IMR-90 (cell line): ENCODE measurements at regions not wholly inside any gene's neighbourhood (a gene's known extent, or its start where the extent isn't known, plus 50 kb on each side); places are given as distances from the start of the nearest gene placed in this dataset.

ENCODE experiments used
- ATAC-seq: fragments of 200-7000 bp; cut with Tn5 transposase; 2 replicates; pipeline ENCODE4 v1.9.1; 2020; ENCODE audit warnings: low read depth, mild to moderate bottlenecking, moderate library complexity
- BruUV-seq: library from RNA; stranded (reverse); fragments of 400-500 nt; replicated peaks from 2 replicates; lab custom pipeline; 2021; lab: Mats Ljungman, UMichigan
- CTCF ChIA-PET: fragments of 300-600 bp; formaldehyde crosslinking; extraction: SDS; loops from one replicate; lab custom pipeline; 2021; ENCODE audit warnings: antibody characterized with exemption; lab: Yijun Ruan, JAX
- POLR2A ChIA-PET: fragments of 300-600 bp; sonication (Branson Sonifier 250); formaldehyde crosslinking; loops from one replicate; lab custom pipeline; 2022; ENCODE audit warnings: antibody characterized with exemption; ENCODE audit not compliant: unreplicated experiment; lab: Charles Lee
- DNase-seq: peaks from one replicate; pipeline ENCODE4 v3.0.0; 2013
- H2AFZ ChIP-seq: replicated peaks from 2 replicates; pipeline ENCODE3; 2013; ENCODE audit warnings: low read length, mild to moderate bottlenecking; ENCODE audit not compliant: poor library complexity
- H2AK5ac ChIP-seq: 2 replicates; pipeline ENCODE4 v1.6.1; 2013; ENCODE audit warnings: low read depth, low read length, inconsistent platforms
- H2AK9ac ChIP-seq: replicated peaks from 2 replicates; pipeline ENCODE3; 2013; ENCODE audit warnings: mild to moderate bottlenecking, low read depth, low read length, moderate library complexity; ENCODE audit not compliant: poor library complexity
- H2BK120ac ChIP-seq: 2 replicates; pipeline ENCODE4 v1.6.1; 2013; ENCODE audit warnings: low read depth, low read length, inconsistent platforms
- H2BK15ac ChIP-seq: 3 replicates; pipeline ENCODE4 v1.6.1; 2013; ENCODE audit warnings: low read depth, low read length, inconsistent platforms
- H2BK20ac ChIP-seq: 2 replicates; pipeline ENCODE4 v1.6.1; 2013; ENCODE audit warnings: low read depth, mild to moderate bottlenecking, inconsistent platforms, low read length, moderate library complexity
- H2BK5ac ChIP-seq: 2 replicates; pipeline ENCODE4 v1.6.1; 2013; ENCODE audit warnings: mild to moderate bottlenecking, low read depth, low read length, inconsistent platforms; ENCODE audit not compliant: poor library complexity, severe bottlenecking
- H3K14ac ChIP-seq: replicated peaks from 2 replicates; pipeline ENCODE4 v1.6.1; 2013; ENCODE audit warnings: low read depth, low read length, inconsistent platforms
- H3K18ac ChIP-seq: 2 replicates; pipeline ENCODE4 v1.6.1; 2013; ENCODE audit warnings: low read depth, low read length, control low read depth
- H3K23ac ChIP-seq: 2 replicates; pipeline ENCODE4 v1.6.1; 2013; ENCODE audit warnings: low read depth, low read length, inconsistent platforms
- H3K27ac ChIP-seq: 2 replicates; pipeline ENCODE4 v1.5.1; 2013; ENCODE audit warnings: mild to moderate bottlenecking, control low read depth, low read length; ENCODE audit not compliant: insufficient read depth
- H3K27me3 ChIP-seq: 2 replicates; pipeline ENCODE4 v1.6.1; 2013; ENCODE audit warnings: low read length; ENCODE audit not compliant: control insufficient read depth, insufficient read depth
- H3K36me3 ChIP-seq: 2 replicates; pipeline ENCODE4 v1.6.1; 2013; ENCODE audit warnings: low read length, mixed read lengths; ENCODE audit not compliant: control insufficient read depth, insufficient read depth
- H3K4ac ChIP-seq: 2 replicates; pipeline ENCODE4 v1.6.1; 2013; ENCODE audit warnings: low read depth, low read length, inconsistent platforms
- H3K4me1 ChIP-seq: 2 replicates; pipeline ENCODE4 v1.6.1; 2013; ENCODE audit warnings: low read length, mixed read lengths; ENCODE audit not compliant: control insufficient read depth, insufficient read depth
- H3K4me2 ChIP-seq: 2 replicates; pipeline ENCODE4 v1.6.1; 2013; ENCODE audit warnings: low read depth, mild to moderate bottlenecking, control low read depth, low read length, moderate library complexity
- H3K4me3 ChIP-seq: 2 replicates; pipeline ENCODE4 v1.5.1; 2013; ENCODE audit warnings: low read depth, mild to moderate bottlenecking, control low read depth, low read length, moderate library complexity; ENCODE audit not compliant: insufficient read depth
- H3K56ac ChIP-seq: 2 replicates; pipeline ENCODE4 v1.6.1; 2013; ENCODE audit warnings: low read length, inconsistent platforms; ENCODE audit not compliant: insufficient read depth; ENCODE audit errors: extremely low read depth
- H3K79me1 ChIP-seq, 2 experiments: 2 replicates each; pipeline ENCODE4 v1.6.1; 2013; ENCODE audit warnings: low read length in 2 of 2, inconsistent platforms in 1 of 2, low read depth in 1 of 2
- H3K9ac ChIP-seq: 2 replicates; pipeline ENCODE4 v1.6.1; 2013; ENCODE audit warnings: low read depth, low read length, control low read depth
- H3K9me1 ChIP-seq: 2 replicates; pipeline ENCODE4 v1.6.1; 2013; ENCODE audit warnings: low read length, inconsistent platforms; ENCODE audit not compliant: insufficient read depth
- H3K9me3 ChIP-seq: 2 replicates; pipeline ENCODE4 v1.6.1; 2013; ENCODE audit warnings: low read length; ENCODE audit not compliant: control insufficient read depth, insufficient read depth
- H4K20me1 ChIP-seq: 2 replicates; pipeline ENCODE4 v1.6.1; 2013; ENCODE audit warnings: low read length, inconsistent platforms; ENCODE audit not compliant: insufficient read depth
- H4K5ac ChIP-seq: 2 replicates; pipeline ENCODE4 v1.6.1; 2013; ENCODE audit warnings: mild to moderate bottlenecking, low read depth, low read length, control low read depth
- H4K8ac ChIP-seq, 2 experiments: 2 replicates each; pipeline ENCODE4 v1.6.1; 2013; ENCODE audit warnings: low read depth in 2 of 2, low read length in 2 of 2, control low read depth in 1 of 2, inconsistent platforms in 1 of 2
- H4K91ac ChIP-seq: 2 replicates; pipeline ENCODE4 v1.6.1; 2013; ENCODE audit warnings: low read depth, low read length, inconsistent platforms; ENCODE audit not compliant: insufficient read depth
- CEBPB ChIP-seq: IDR thresholded peaks from 2 replicates; pipeline ENCODE4 v1.6.1; 2012; ENCODE audit warnings: low read depth, low read length, improper control_type of control experiment
- NFE2L2 ChIP-seq: fragments of 150-350 bp; IDR thresholded peaks from 2 replicates; pipeline ENCODE4 v1.6.1; 2016; ENCODE audit warnings: low read depth, mild to moderate bottlenecking, low read length
- RCOR1 ChIP-seq: IDR thresholded peaks from 2 replicates; pipeline ENCODE4 v1.6.1; 2012; ENCODE audit warnings: mild to moderate bottlenecking, low read length, improper control_type of control experiment; ENCODE audit not compliant: insufficient replicate concordance
- WGBS, 2 experiments: methylation state at CpG; one replicate each; pipeline versions ENCODE4 v1.1.5 to v1.1.7; 2013; ENCODE audit warnings: missing lambda C conversion rate in 2 of 2; ENCODE audit not compliant: insufficient read length in 1 of 2; ENCODE audit errors: extremely low coverage in 2 of 2; 5-methylcytosine and 5-hydroxymethylcytosine counted together
- dilution Hi-C: fragments of 300-500 bp; cut with HindIII; formaldehyde crosslinking; loops from one replicate; pipeline ENCODE4 v1.14.3; 2018; ENCODE audit warnings: low sequenced_read_pairs; ENCODE audit not compliant: unreplicated experiment
- in situ Hi-C: fragments of 300-500 bp; cut with MboI; formaldehyde crosslinking; loops from 3 replicates; pipeline ENCODE4 v1.14.3; 2019; ENCODE audit warnings: low sequenced_read_pairs, inconsistent platforms, mixed read lengths
- intact Hi-C: fragments of 100-400 bp; cut with micrococcal nuclease; formaldehyde crosslinking; loops from 2 replicates; pipeline ENCODE4 v1.10.0; 2022
- TF ChIP-seq, protein P1 (sequence below): conservative IDR thresholded peaks from 2 replicates; pipeline ENCODE4 v1.5.1; 2012; ENCODE audit warnings: mild to moderate bottlenecking, low read depth, low read length, improper control_type of control experiment

- H3K56ac ChIP-seq = no peak overlapping the region
These were observed 639.5 kb downstream of the PLPP3 start for GRCh38 chr1:55939866-55940265.

More at GRCh38 chr1:55939866-55940265, 639.5 kb downstream of the PLPP3 start:
- CTCF ChIA-PET = no interaction called here
- no TSS peak for BruUV-seq
- intact Hi-C loops = no loop called here
- H3K9ac ChIP-seq = no peak overlapping the region
- H3K4me2 ChIP-seq = no peak overlapping the region
- H2BK5ac ChIP-seq = no peak overlapping the region
- H4K91ac ChIP-seq = no peak overlapping the region
- H3K27me3 ChIP-seq = no peaks in the 10 kb centered on the region; the same call in none of the 2 replicates
- H4K8ac ChIP-seq = no peak overlapping the region
- DNase-seq (no peak), ATAC-seq (no peak)
- H2BK20ac ChIP-seq = no peak overlapping the region
- H3K18ac ChIP-seq = no peak overlapping the region
- no peaks in the 10 kb centered on the region for H3K36me3 ChIP-seq
- H2AK9ac ChIP-seq = no peak overlapping the region
- in situ Hi-C loops = no loop called here
- no peak overlapping the region for H2AK5ac ChIP-seq
- no peak overlapping the region for H2BK15ac ChIP-seq
- POLR2A ChIA-PET = no interaction called here
- no peaks in the 10 kb centered on the region for H3K79me1 ChIP-seq
- H3K9me1 ChIP-seq = peaks cover 3% of the 10 kb centered on the region; the same call in 1 of the 2 replicates
- H2AFZ ChIP-seq = no peak overlapping the region
- dilution Hi-C loops = no loop called here
- H2BK120ac ChIP-seq = no peak overlapping the region
- peaks cover 4% of the 10 kb centered on the region; the same call in 1 of the 2 replicates for H3K9me3 ChIP-seq
- no peak overlapping the region for H3K27ac ChIP-seq
- H4K5ac ChIP-seq = no peak overlapping the region
- no peak overlapping the region for H3K4ac ChIP-seq
- no peaks in the 10 kb centered on the region for H4K20me1 ChIP-seq
- TF ChIP-seq, protein P1, sequence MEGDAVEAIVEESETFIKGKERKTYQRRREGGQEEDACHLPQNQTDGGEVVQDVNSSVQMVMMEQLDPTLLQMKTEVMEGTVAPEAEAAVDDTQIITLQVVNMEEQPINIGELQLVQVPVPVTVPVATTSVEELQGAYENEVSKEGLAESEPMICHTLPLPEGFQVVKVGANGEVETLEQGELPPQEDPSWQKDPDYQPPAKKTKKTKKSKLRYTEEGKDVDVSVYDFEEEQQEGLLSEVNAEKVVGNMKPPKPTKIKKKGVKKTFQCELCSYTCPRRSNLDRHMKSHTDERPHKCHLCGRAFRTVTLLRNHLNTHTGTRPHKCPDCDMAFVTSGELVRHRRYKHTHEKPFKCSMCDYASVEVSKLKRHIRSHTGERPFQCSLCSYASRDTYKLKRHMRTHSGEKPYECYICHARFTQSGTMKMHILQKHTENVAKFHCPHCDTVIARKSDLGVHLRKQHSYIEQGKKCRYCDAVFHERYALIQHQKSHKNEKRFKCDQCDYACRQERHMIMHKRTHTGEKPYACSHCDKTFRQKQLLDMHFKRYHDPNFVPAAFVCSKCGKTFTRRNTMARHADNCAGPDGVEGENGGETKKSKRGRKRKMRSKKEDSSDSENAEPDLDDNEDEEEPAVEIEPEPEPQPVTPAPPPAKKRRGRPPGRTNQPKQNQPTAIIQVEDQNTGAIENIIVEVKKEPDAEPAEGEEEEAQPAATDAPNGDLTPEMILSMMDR = no peak
- TF ChIP-seq RCOR1 (no peak), NFE2L2 (no peak), CEBPB (no peak)
- no peak overlapping the region for H3K4me3 ChIP-seq
- H3K23ac ChIP-seq = no peak overlapping the region
- H3K14ac ChIP-seq = no peak overlapping the region
- WGBS, 2 experiments = no CpG with 5 or more reads among the region's 1 CpG
- no peaks in the 10 kb centered on the region for H3K4me1 ChIP-seq
